ENCODE measurements at regions not wholly inside any gene's neighbourhood (a gene's known extent, or its start where the extent isn't known, plus 50 kb on each side); places are given as distances from the start of the nearest gene placed in this dataset.
"Not testable (repeated sequence)": the region's sequence is repeated elsewhere in the genome, so short reads cannot be mapped to it uniquely, and the experiment has no call there.

- in situ Hi-C loops (cut with HindIII; ENCODE audit: low pct_ligation_motif_present, low pct_unique_long_range_greater_than_20kb, low sequenced_read_pairs), result no loop called here
- no peak for DNase-seq
Measured at GRCh38 chr10:22831586-22831985, 96.3 kb upstream of the ARMC3 start.

GRCh38 chr10:22828712-22829111 is 99.1 kb upstream of the ARMC3 start:
- DNase-seq; in situ Hi-C loops (cut with HindIII; ENCODE audit: low pct_ligation_motif_present, low pct_unique_long_range_greater_than_20kb, low sequenced_read_pairs): not testable (repeated sequence)

DNA sequence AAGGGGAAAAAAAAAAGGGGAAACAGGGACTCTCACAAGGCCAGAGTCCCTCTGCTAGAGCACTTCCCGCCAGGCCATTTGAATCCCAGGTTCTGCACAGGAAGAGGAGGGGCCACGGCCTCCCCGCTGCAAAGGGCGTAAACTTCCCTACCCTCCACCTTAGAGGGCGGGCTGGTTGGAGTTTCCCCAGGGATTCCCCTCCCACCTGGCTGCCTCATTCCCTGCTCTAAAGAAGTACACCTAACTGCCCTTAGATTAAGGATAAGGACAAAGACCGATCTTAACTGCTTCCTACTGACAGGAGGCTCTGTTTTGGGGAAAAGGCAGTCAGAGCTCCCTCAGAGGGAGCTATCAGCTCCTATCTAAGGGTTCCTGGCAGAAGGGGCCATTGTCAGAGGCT is 102.0 kb upstream of the ARMC3 start:
- no peak for DNase-seq
- in situ Hi-C loops (cut with HindIII; ENCODE audit: low pct_ligation_motif_present, low pct_unique_long_range_greater_than_20kb, low sequenced_read_pairs), result no loop called here

DNA sequence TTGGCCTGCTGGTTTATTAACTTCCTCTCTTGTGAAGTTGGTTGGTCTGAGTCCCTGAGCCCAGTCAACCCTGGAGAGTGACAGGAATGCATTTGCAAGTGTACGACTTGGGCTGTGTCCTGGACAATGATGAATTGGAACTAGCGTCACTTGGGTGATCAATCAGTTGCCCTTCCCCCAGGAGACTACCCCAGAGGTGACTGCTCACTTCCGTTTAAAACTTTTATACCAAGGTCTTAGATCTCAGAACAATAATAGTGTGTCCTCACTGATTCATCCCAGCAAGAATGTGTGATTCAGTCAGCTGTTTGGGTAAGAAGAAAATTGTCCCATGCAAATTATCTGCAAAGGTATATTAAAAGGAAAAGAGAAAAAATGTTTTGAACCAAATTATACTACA is 102.9 kb upstream of the ARMC3 start:
- DNase-seq, result no peak
- in situ Hi-C loops (cut with HindIII; ENCODE audit: low pct_ligation_motif_present, low pct_unique_long_range_greater_than_20kb, low sequenced_read_pairs), result no loop called here

GRCh38 chr10:22824520-22824919 is 103.3 kb upstream of the ARMC3 start:
- DNase-seq, result no peak
- in situ Hi-C loops (cut with HindIII; ENCODE audit: low pct_ligation_motif_present, low pct_unique_long_range_greater_than_20kb, low sequenced_read_pairs), result no loop called here

DNA sequence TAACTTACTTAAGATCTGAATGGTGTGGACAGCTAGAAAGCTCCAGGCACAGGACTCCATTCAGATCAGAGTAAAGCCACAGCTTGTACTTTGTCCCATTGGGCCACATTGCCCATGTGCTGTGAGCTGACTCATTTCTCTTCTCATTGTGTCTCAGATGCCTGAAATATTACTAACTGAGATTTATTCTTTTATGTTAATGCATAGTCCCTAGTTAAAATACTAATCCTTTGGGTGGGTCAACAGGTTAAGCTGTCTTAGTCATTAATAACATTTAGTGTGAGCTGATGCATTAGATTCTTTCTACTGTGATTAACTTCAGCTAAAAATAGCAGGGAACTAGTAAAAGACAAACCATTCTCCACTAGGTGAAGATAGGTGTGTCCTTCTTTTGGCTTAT is 104.7 kb upstream of the ARMC3 start:
- in situ Hi-C loops (cut with HindIII; ENCODE audit: low pct_ligation_motif_present, low pct_unique_long_range_greater_than_20kb, low sequenced_read_pairs), result no loop called here

GRCh38 chr10:22821921-22822320 is 105.9 kb upstream of the ARMC3 start:
- DNase-seq; in situ Hi-C loops (cut with HindIII; ENCODE audit: low pct_ligation_motif_present, low pct_unique_long_range_greater_than_20kb, low sequenced_read_pairs): not testable (repeated sequence)

More for the DNA sequence above, 104.7 kb upstream of the ARMC3 start:
- peak; percentile 32 for DNase-seq

DNA sequence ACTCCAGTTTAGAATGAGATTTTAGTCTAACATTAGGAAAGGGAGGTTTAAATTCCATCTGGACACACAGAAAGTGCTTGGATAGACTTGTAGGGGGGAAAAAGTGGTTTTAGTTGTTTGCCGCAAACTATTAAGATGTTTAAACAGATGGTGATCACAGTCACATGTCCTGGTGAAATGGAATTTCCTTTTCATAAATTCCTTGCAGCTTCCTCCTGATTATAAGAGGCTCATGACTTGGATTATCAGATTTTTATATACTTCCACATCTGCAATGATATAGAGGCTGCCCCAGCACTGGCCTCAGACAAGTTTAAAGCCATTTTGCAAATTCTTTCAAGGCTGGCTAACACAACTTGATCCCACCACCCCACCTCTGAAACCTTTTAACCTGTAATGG is 106.4 kb upstream of the ARMC3 start:
- no peak for DNase-seq
- in situ Hi-C loops (cut with HindIII; ENCODE audit: low pct_ligation_motif_present, low pct_unique_long_range_greater_than_20kb, low sequenced_read_pairs), result no loop called here

DNA sequence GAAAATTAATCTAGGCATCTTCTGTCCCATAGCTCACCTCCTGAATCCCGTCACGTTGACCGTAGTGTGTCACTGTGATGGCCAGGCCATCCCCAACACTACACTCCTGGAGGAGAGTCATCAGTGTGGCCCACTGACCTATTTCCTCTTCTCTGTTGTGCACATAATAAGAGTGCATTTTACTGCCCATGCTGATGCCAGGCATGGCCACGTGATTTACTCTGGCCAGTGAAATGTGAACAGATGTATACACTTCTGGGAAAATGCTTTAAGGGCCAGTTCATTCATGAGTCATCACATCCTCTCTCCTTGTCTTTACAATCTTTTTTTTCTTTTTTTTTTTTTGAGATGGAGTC is 101.9 kb upstream of the PIP4K2A start:
- in situ Hi-C loops (cut with HindIII; ENCODE audit: low pct_ligation_motif_present, low pct_unique_long_range_greater_than_20kb, low sequenced_read_pairs), result no loop called here
- peak; percentile 71 for DNase-seq

DNA sequence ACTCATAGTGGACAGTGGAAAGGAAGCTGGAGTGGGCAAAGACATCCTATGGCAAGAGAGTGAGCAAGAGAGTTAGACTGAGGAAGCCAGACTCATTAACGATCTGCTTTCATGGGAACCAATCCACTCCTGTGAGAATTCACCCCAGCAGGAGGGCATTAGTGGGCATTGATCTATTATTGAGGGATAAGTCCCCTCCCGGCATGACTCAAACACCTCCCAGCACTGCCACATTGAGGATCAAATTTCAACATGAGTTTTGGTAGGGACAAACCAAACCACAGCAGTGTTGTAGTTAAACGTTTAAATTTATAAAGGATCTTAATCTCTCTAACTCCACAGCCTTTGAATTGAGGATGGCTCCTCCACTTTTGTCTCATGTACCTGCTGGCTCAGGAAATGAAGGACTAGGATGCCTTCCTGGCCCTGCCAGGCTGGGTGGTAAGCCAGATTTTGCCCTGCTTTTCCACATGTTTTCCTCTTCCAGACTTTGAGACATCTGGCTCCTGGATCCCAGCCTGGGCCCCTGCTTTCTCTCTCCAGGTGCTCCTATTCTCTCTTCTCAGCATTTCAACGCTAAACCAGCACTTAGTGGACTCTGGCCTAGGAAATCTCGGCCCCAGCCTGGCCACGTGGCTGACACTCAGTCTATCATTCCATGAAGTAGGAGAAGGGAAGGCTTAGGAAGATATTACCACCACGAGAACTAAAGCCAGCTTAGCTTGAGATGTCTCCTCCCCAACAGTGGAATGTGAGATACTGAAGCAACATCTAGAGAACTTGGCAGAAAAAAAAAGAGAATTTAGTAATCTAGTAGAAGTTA is 96.5 kb upstream of the PIP4K2A start:
- DNase-seq, result no peak

DNA sequence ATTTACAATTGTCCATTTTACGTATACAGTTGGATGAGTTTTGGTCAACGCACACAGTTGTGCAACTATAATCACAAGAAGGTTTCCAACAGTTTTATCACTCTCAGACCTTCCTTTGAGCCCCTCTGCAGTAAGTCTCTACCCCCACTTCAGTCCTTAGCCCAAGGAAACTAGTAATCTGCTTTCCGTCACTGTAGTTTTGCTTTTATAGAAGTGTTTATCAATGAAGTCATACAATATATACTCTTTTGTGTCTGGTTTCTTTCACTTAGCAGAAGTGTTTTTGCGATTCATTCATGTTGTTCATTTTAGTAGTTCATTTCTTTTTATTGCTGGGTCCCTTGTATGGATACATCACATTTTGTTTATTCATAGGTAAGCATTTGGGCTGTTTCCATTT is 92.9 kb upstream of the PIP4K2A start:
- DNase-seq, result no peak
- in situ Hi-C loops (cut with HindIII; ENCODE audit: low pct_ligation_motif_present, low pct_unique_long_range_greater_than_20kb, low sequenced_read_pairs), result no loop called here

More for the DNA sequence above, 96.5 kb upstream of the PIP4K2A start:
- in situ Hi-C loops (cut with HindIII; ENCODE audit: low pct_ligation_motif_present, low pct_unique_long_range_greater_than_20kb, low sequenced_read_pairs), result no loop called here

DNA sequence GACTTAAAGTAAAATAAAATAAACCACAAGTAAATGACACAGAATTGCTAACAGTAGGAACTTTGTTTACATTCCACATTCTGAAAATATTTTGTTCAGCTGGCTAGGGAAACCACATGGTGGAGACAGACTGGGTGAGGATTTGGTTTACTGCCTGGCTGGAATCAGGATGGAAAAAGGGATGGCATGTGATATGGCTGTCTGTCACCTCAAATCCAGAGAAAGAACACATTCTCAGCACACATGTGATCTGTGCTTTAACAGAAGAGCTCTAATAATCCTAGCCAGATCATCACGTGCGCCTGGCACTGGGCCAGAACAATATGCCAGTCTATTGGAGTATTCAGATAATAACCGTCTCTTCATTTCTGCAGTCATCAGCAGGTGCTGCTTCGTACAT is 90.9 kb upstream of the PIP4K2A start:
- peak; percentile 54 for DNase-seq
- in situ Hi-C loops (cut with HindIII; ENCODE audit: low pct_ligation_motif_present, low pct_unique_long_range_greater_than_20kb, low sequenced_read_pairs), result no loop called here

DNA sequence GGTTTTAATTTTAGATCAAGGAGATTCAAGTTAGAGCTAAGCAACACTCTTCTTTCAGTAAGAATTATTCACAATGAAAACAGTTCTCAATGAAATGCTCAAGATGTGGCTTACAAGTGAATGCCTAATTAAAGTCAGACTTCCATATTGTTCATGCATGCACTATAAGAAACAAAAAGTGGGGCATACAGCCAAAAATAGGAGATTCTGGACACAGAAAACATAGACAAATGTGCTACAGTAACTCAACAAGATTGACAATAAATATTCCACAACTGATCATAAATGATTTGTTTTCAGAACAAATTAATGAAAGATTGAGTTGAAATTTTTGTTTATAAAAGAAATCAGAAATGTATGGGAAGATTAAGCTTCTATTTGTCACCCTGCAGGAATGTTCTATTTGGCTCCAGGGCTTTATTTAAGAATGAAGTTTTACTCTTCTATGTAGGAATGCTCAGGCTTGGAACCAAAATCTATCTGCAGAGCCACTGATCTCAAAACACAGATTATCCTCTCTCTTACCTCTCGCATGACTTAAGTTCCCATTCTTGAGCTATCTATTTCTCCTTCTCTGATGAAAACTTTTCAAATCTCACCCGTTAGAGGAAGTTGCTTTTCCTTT is 89.0 kb upstream of the PIP4K2A start:
- in situ Hi-C loops (cut with HindIII; ENCODE audit: low pct_ligation_motif_present, low pct_unique_long_range_greater_than_20kb, low sequenced_read_pairs), result no loop called here
- no peak for DNase-seq

- no peak for DNase-seq
- in situ Hi-C loops (cut with HindIII; ENCODE audit: low pct_ligation_motif_present, low pct_unique_long_range_greater_than_20kb, low sequenced_read_pairs), result no loop called here
Measured at GRCh38 chr10:22801785-22802184, 87.4 kb upstream of the PIP4K2A start.

GRCh38 chr10:22797796-22798195 is 83.4 kb upstream of the PIP4K2A start:
- in situ Hi-C loops (cut with HindIII; ENCODE audit: low pct_ligation_motif_present, low pct_unique_long_range_greater_than_20kb, low sequenced_read_pairs); DNase-seq: not testable (repeated sequence)

DNA sequence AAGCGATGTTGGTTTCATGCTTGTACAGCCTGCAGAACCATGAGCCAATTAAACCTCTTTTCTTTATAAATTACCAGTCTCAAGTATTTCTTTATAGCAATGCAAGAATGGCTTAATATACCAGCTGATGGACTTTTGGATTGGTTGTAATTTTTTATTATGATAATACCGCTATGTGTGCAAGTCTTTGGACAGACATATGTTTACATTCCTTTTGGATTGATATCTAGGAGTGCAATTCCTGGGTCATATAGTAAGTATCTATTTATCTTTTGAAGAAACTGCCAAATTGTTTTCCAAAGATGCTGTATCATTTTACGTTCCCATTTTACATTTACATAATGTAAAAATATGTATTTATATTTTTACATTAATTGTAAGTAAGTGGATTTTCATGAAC is 81.2 kb upstream of the PIP4K2A start:
- DNase-seq, result no peak
- in situ Hi-C loops (cut with HindIII; ENCODE audit: low pct_ligation_motif_present, low pct_unique_long_range_greater_than_20kb, low sequenced_read_pairs), result no loop called here

- DNase-seq, result no peak
- in situ Hi-C loops (cut with HindIII; ENCODE audit: low pct_ligation_motif_present, low pct_unique_long_range_greater_than_20kb, low sequenced_read_pairs), result no loop called here
Measured at GRCh38 chr10:22792161-22792560, 77.8 kb upstream of the PIP4K2A start.

GRCh38 chr10:22791665-22792064 is 77.3 kb upstream of the PIP4K2A start:
- in situ Hi-C loops (cut with HindIII; ENCODE audit: low pct_ligation_motif_present, low pct_unique_long_range_greater_than_20kb, low sequenced_read_pairs), result no loop called here
- DNase-seq, result no peak

DNA sequence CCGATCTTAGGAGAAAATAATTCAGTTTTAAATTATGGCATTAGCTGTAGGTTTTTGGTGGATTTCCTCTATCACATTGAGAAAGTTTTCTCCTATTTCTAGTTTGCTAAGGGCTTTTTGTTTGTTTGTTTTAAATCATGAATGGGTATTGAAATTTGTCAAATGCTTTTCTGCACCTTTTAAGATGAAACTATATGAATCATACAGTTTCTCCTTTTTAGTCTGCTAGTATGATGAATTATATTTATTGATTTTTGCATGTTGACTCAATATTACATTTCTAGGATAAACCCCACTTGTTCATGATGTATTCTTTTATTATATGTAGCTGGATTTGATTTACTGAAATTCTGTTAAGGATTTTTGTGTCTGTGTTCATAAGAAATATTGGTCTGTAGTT is 70.3 kb upstream of the PIP4K2A start:
- no peak for DNase-seq
- in situ Hi-C loops (cut with HindIII; ENCODE audit: low pct_ligation_motif_present, low pct_unique_long_range_greater_than_20kb, low sequenced_read_pairs), result no loop called here

GRCh38 chr10:22783807-22784206 is 69.4 kb upstream of the PIP4K2A start:
- no peak for DNase-seq
- in situ Hi-C loops (cut with HindIII; ENCODE audit: low pct_ligation_motif_present, low pct_unique_long_range_greater_than_20kb, low sequenced_read_pairs), result no loop called here
